IPS-20b (cell line): ENCODE measurements at regions not wholly inside any gene's neighbourhood (a gene's known extent, or its start where the extent isn't known, plus 50 kb on each side); places are given as distances from the start of the nearest gene placed in this dataset.

Experiments used
- H3K27ac ChIP-seq: one replicate; pipeline ENCODE4 v1.5.1; 2013; ENCODE audit warnings: low read length
- H3K27me3 ChIP-seq: 2 replicates; pipeline ENCODE4 v1.6.1; 2013; ENCODE audit warnings: mild to moderate bottlenecking, low read length, inconsistent platforms; ENCODE audit not compliant: insufficient read depth
- H3K36me3 ChIP-seq: 2 replicates; pipeline ENCODE4 v1.6.1; 2013; ENCODE audit warnings: low read depth, mild to moderate bottlenecking, inconsistent platforms, low read length, moderate library complexity; ENCODE audit not compliant: insufficient read depth
- H3K4me1 ChIP-seq: 2 replicates; pipeline ENCODE4 v1.6.1; 2013; ENCODE audit warnings: mild to moderate bottlenecking, control low read depth, inconsistent platforms, low read length, moderate library complexity; ENCODE audit not compliant: insufficient read depth
- H3K4me3 ChIP-seq: 2 replicates; pipeline ENCODE4 v1.5.1; 2013; ENCODE audit warnings: mild to moderate bottlenecking, low read length, inconsistent platforms
- H3K9ac ChIP-seq: 2 replicates; pipeline ENCODE4 v1.6.1; 2013; ENCODE audit warnings: low read depth, mild to moderate bottlenecking, inconsistent platforms, low read length, moderate library complexity
- H3K9me3 ChIP-seq: 2 replicates; pipeline ENCODE4 v1.6.1; 2013; ENCODE audit warnings: mild to moderate bottlenecking, low read depth, low read length, inconsistent platforms; ENCODE audit not compliant: insufficient read depth

DNA sequence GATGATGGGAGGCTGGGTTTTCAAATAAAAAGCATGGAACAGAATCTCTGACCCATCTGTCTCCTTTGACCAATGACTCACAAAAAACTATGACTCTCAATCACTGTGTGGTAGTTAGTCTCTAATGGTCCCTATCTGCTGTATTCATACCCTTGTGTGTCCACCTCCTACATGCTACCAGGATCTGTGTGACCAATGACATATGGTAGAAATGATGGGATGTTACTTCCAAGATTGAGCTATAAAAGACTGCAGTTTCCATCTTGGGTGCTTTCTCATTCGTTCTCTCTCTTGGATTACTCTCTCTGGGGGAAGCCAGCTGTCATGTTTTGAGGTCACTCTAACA lies 144.7 kb upstream of the BTG1 start:
- H3K9me3 ChIP-seq = no peaks in the 10 kb centered on the region
- H3K27me3 ChIP-seq = no peaks in the 10 kb centered on the region
- H3K4me1 ChIP-seq = no peaks in the 10 kb centered on the region
- no peak overlapping the region for H3K9ac ChIP-seq
- no peak overlapping the region for H3K27ac ChIP-seq
- H3K36me3 ChIP-seq = no peaks in the 10 kb centered on the region
- no peak overlapping the region for H3K4me3 ChIP-seq

DNA sequence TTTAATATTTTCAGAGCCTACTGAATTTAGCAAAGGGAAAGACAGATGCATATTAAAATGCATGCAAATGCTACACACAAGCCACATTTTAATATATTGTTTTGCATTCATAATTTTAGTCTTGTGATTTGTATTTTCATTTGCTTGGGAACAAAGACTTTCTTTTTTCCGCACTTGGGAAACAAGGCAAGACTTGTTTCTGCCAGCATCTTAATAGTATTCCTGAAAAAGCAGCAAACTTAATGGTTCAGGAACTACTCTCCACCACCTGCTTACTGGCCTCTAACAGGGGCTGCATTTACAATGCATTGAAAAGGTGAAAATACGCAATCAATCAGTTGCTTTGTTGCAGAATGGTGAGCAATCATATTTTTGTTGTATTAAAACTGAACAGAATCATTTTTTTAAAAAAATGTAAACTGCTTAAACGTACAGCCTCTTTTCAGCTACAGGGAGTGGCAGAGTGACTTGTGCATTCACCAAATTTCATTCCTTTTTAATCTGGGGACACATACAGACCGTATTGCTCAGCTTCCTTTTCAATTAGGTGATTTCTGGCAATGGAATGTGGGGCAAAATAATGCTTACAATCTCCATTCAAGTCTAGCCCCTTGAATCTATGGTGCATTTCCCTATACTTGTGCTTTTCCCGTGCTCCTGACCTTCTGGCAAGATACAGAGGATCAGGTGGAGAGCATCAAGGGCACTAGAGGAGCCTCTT lies 144.1 kb upstream of the BTG1 start:
- H3K36me3 ChIP-seq = no peaks in the 10 kb centered on the region
- no peak overlapping the region for H3K27ac ChIP-seq
- no peak overlapping the region for H3K4me3 ChIP-seq
- H3K4me1 ChIP-seq = no peaks in the 10 kb centered on the region
- no peaks in the 10 kb centered on the region for H3K9me3 ChIP-seq
- H3K9ac ChIP-seq = no peak overlapping the region
- no peaks in the 10 kb centered on the region for H3K27me3 ChIP-seq

DNA sequence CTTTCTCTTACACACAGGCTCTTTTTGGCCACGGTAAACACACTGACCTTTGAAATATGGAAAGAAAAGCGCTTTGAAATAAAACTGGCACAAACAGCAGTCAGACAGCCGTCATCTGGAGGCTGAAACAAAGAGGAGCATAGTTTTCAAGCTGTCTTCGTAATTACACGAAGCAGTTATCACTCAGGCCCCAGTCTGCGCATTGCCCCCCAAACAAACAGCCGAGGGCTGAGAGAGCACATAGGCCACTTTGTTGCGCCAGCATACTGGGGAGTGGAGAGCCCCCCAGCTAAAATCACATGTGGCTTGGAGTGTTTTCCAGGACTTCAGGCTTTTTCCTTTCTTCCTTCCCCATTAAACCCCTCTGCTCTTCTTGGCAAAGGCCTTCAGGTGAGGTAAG lies 142.9 kb upstream of the BTG1 start:
- Histone ChIP-seq H3K9me3 (no peaks in the 10 kb centered on the region), H3K4me3 (no peak overlapping the region), H3K27me3 (no peaks in the 10 kb centered on the region), H3K9ac (no peak overlapping the region), H3K36me3 (no peaks in the 10 kb centered on the region), H3K27ac (no peak overlapping the region), H3K4me1 (no peaks in the 10 kb centered on the region)

DNA sequence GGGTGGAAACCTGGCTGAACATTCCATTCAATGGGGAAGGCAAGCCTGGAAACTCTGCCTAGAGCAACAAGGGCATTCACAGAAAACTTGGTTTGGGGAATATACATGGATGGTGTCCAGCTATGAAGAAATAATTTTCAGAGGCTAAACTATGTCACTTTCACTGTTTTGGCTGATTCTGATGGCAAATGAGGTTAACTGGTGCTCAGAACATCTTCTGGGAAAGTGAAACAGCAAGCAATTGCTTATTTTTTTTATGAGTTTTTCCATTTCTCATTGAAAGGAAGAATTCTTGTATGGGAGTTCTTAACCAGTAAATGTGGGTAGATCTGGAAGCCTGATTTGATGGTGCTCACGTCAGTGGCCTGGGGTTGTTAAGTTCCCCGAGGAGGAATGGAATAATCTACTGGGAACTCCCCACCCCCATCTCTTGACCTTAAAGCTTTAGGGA lies 132.8 kb upstream of the BTG1 start:
- Histone ChIP-seq H3K27me3 (no peaks in the 10 kb centered on the region), H3K27ac (no peak overlapping the region)

DNA sequence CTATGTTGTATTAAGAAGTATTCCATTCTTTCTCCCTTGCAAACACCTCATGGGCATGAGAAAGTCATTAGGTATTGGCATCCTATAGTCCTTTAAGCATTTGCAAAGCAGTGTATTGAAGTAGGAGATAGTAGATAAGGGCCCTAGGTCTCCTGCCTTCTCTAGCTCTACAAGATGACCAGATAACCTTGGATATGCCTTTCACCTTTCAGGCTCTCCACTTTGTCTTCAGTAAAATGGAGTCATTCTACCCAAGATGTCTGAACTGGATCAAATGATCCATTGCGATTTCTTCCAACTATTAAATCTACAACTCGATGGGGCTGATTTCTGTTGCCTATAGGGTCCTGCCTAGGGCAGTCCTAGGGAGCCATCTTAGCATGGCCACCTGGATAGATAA lies 132.1 kb upstream of the BTG1 start:
- Histone ChIP-seq H3K4me3 (no peak overlapping the region), H3K9me3 (no peaks in the 10 kb centered on the region), H3K27me3 (no peaks in the 10 kb centered on the region), H3K27ac (no peak overlapping the region), H3K4me1 (peaks cover under 1% of the 10 kb centered on the region; the same call in 1 of the 2 replicates), H3K36me3 (no peaks in the 10 kb centered on the region), H3K9ac (no peak overlapping the region)

More for the DNA sequence above, 132.8 kb upstream of the BTG1 start:
- H3K4me3 ChIP-seq = no peak overlapping the region
- no peak overlapping the region for H3K9ac ChIP-seq
- H3K36me3 ChIP-seq = no peaks in the 10 kb centered on the region
- H3K4me1 ChIP-seq = no peaks in the 10 kb centered on the region
- H3K9me3 ChIP-seq = no peaks in the 10 kb centered on the region

DNA sequence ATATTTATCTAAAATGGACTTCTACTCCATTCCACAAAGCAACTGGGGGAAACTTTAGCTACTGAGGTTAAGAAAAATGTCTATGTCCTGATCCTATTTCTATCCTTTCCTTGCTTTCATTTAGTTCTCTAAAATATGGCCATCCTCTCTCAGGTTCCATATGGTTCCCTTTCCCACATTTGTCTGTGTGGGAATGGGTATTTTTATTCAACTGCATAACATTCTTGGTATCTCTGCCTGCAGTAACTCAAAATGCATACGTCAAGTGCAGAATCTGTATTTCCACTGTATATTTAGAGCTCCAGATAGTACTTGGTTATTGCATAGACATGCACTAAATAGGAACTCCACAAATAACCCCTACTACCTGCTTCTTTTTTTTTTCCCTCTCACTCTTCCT lies 130.6 kb upstream of the BTG1 start:
- Histone ChIP-seq H3K27me3 (no peaks in the 10 kb centered on the region), H3K9me3 (no peaks in the 10 kb centered on the region), H3K27ac (no peak overlapping the region), H3K9ac (no peak overlapping the region), H3K4me1 (peaks cover 4% of the 10 kb centered on the region; the same call in 1 of the 2 replicates), H3K36me3 (no peaks in the 10 kb centered on the region), H3K4me3 (no peak overlapping the region)

DNA sequence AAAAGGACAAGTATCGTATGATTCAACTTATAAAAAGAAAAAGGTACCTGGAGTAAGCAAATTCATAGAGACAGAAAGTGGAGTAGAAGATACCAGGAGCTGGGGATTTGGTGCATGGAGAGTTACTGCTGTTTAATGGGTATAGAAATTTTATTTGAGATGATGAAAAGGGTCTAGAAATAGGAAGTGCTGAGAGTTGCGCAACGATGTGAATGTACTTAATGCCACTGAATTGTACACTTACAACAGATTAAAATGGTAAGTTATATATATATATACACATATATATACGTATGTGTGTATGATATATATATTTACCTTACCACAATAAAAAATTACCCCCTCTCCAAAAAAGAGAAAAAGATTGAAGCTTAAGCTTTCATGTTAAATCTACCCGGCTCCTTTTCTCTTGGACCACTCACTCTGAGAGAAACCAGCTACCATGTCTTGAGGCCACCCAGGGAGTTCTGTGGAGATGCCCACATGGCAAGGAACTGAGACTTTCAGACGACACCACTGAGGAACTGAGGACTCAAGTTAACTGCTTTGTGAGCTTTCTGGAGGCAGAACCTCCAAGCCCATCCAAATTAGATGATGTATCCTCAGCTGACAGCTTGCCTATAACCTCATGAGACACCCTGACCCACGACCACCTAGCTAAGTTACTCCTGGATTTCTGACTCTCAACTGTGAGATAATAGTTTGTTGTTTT lies 130.0 kb upstream of the BTG1 start:
- H3K36me3 ChIP-seq = no peaks in the 10 kb centered on the region
- H3K27me3 ChIP-seq = no peaks in the 10 kb centered on the region
- no peak overlapping the region for H3K9ac ChIP-seq
- H3K4me3 ChIP-seq = no peak overlapping the region
- H3K9me3 ChIP-seq = no peaks in the 10 kb centered on the region
- peaks cover 4% of the 10 kb centered on the region; the same call in 1 of the 2 replicates for H3K4me1 ChIP-seq
- no peak overlapping the region for H3K27ac ChIP-seq

DNA sequence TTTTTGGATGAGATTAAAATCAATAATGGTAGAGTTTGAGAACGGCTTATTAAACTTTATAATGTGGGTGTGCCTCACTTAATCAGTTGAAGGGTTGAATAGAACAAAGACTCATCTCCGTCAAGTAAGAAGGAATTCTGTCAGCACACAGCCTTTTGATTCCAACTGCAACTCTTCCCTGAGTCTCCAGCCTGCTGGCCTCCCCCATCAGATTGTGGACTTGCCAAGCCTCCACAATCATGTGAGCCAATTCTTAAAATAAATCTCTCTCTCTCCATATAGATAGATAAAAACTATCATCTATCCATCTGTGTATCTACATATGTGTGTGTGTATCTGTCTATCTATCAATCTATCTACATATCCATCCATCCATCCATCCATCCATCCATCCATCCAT lies 127.4 kb upstream of the BTG1 start:
- H3K36me3 ChIP-seq = no peaks in the 10 kb centered on the region
- no peak overlapping the region for H3K4me3 ChIP-seq
- H3K27me3 ChIP-seq = no peaks in the 10 kb centered on the region
- no peak overlapping the region for H3K27ac ChIP-seq
- H3K9me3 ChIP-seq = no peaks in the 10 kb centered on the region
- peaks cover 4% of the 10 kb centered on the region; the same call in 1 of the 2 replicates for H3K4me1 ChIP-seq
- H3K9ac ChIP-seq = no peak overlapping the region

DNA sequence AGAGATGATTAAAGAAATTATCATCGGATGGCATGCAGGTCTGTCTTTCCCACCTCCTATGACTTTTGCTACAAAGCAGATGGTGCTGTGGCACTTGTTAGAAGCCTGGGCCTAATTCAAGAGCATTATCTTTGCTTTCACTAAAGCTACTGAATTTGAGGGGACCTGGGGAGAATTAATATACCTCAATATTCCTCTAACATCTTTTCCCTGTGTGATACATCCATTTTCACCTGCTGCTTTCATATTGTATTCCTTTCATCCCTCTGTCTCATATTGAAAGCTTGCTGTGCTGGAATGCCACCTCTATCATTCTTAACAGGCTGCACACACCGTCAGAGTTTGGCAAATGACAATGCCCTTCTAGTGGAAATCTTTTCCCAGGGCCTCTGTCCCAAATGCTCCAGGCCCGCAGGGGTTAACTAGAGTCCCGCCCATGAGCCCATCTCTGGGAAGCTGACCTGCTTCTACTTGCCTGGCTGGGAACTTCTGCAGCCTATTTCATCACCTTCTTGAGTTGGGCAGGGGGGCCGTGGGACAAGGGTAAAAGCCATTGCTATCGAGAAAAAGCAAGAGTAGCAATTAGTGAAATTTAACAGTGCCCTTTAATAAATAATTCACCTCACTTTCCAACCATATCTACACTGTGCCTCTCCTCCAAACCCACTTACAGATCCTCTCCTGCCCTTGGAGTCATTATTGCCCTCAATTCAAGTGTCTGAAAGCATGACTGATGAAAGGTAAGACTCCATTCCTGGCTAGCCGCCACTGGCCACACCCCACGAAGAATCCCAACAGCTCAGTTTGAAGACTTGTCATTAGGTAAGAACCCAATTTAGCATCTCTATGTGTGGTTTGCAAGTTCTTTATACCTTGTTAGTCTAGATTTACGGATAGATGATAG lies 126.7 kb upstream of the BTG1 start:
- Histone ChIP-seq H3K27ac (no peak overlapping the region), H3K9ac (no peak overlapping the region), H3K36me3 (no peaks in the 10 kb centered on the region), H3K4me3 (no peak overlapping the region), H3K27me3 (no peaks in the 10 kb centered on the region), H3K9me3 (no peaks in the 10 kb centered on the region), H3K4me1 (peaks cover 4% of the 10 kb centered on the region; the same call in 1 of the 2 replicates)

DNA sequence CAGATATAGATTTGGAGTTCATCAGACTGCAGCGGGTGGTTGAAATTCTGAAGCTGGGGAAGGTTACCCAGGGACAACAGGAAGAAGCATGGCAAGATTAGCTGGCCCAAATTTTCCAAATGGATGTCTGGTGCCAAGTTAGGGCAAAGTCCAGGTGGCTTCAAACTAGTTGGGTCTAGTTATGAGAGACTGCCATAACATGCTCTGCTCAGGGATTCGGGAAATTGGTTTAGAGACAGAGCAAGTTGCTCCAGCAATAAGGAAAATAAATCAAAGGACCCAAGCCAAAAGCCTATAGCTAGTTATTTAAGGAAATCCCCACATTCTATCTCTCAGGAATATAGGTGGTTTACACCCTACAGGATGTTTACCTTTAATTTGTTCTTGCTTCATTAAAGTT lies 125.7 kb upstream of the BTG1 start:
- Histone ChIP-seq H3K27ac (no peak overlapping the region), H3K4me3 (no peak overlapping the region), H3K27me3 (no peaks in the 10 kb centered on the region), H3K9ac (no peak overlapping the region), H3K36me3 (no peaks in the 10 kb centered on the region), H3K9me3 (no peaks in the 10 kb centered on the region), H3K4me1 (peaks cover 4% of the 10 kb centered on the region; the same call in 1 of the 2 replicates)

DNA sequence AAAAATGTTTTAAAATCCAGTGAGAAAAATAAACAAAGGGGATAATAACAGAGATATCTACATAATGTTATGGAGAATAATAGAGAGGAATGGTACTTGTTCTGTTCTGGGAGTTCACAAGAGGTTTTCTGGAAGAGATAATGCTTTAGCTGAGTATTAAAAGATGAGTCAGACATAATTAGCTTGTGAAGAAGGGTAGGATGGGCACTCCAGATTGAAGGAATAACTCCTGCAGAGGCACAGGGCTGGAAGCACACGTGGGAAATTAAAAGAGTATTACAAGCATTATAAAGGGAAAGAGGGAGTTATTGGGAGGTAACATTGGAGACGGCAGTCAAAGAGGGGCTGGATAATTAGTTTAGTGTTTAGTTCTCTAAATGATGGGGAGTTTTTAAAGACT lies 124.9 kb upstream of the BTG1 start:
- Histone ChIP-seq H3K36me3 (no peaks in the 10 kb centered on the region), H3K4me1 (peaks cover 4% of the 10 kb centered on the region; the same call in 1 of the 2 replicates), H3K27ac (no peak overlapping the region), H3K9me3 (no peaks in the 10 kb centered on the region), H3K27me3 (no peaks in the 10 kb centered on the region), H3K9ac (no peak overlapping the region), H3K4me3 (no peak overlapping the region)
